Dendritic cell treated with granulocyte-macrophage colony-stimulating factor and Interleukin-4, amounts not matched to agents 40 ng/mL and 50 ng/mL, for 4 days (primary cell): ENCODE measurements at regions not wholly inside any gene's neighbourhood (a gene's known extent, or its start where the extent isn't known, plus 50 kb on each side); places are given as distances from the start of the nearest gene placed in this dataset.
"Not testable (repeated sequence)": the region's sequence is repeated elsewhere in the genome, so short reads cannot be mapped to it uniquely, and the experiment has no call there.

ENCODE experiments used
- H3K27ac Mint-ChIP-seq: one replicate; pipeline ENCODE4 v1.8.0; 2022; ENCODE audit warnings: mild to moderate bottlenecking, mixed read lengths
- H3K27me3 Mint-ChIP-seq: one replicate; pipeline ENCODE4 v1.8.0; 2022; ENCODE audit warnings: mild to moderate bottlenecking, mixed read lengths
- H3K36me3 Mint-ChIP-seq: one replicate; pipeline ENCODE4 v1.8.0; 2022; ENCODE audit warnings: low read depth, mixed read lengths
- H3K4me1 Mint-ChIP-seq: one replicate; pipeline ENCODE4 v1.8.0; 2022; ENCODE audit warnings: low read depth, mixed read lengths
- H3K4me3 Mint-ChIP-seq: one replicate; pipeline ENCODE4 v1.8.0; 2022; ENCODE audit warnings: mild to moderate bottlenecking, moderate library complexity, mixed read lengths
- H3K9me3 Mint-ChIP-seq: one replicate; pipeline ENCODE4 v1.8.0; 2022; ENCODE audit warnings: mixed read lengths
- intact Hi-C: fragments of 100-400 bp; cut with micrococcal nuclease; formaldehyde crosslinking; loops from one replicate; pipeline ENCODE4 v1.15.0; 2022

DNA sequence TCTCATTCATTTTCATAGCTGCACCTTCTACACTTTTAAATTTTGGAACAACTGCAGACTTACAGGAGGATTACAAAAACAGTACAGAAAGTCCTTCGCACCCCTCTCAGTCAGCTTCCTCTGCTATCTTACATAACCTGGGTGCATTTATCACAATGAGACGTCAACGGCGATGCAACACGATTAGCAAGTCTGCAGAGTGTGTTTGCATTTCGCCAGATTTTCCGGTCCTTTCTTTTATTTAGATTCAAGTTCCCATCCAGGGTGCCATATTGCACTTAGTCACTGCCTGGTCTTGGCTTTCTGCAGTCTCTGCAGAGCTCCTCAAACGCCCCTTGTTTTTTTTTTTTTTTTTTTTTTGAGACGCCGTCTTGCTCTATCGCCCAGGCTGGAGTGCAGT, 85.9 kb downstream of the ASMT start:
- Mint-ChIP-seq H3K27me3 (no peaks in the 10 kb centered on the region), H3K27ac (no peak overlapping the region), H3K4me3 (no peak overlapping the region), H3K36me3 (no peaks in the 10 kb centered on the region), H3K4me1 (no peaks in the 10 kb centered on the region), H3K9me3 (peaks cover 6% of the 10 kb centered on the region)
- intact Hi-C loops = no loop called here

DNA sequence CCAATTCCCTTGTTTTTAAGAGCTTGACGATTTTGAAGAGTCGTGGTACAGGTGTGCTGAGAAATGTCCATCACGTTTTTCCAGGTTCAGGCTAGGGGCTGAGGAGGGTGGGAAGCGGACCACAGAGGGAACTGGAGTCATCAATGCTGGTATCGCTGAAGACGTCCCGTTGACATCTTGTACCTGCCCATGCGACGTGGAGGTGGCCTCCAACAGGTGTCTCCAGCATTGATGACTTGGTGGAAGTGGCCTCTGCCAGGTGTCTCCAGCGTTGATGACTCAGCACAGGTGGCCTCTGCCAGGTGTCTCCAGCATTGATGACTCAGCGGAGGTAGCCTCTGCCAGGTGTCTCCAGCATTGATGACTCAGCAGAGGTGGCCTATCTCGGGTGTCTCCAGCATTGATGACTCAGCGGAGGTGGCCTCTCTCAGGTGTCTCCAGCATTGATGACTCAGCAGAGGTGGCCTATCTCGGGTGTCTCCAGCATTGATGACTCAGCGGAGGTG, 86.6 kb downstream of the ASMT start:
- H3K27ac Mint-ChIP-seq, H3K36me3 Mint-ChIP-seq, H3K4me1 Mint-ChIP-seq, H3K4me3 Mint-ChIP-seq, intact Hi-C loops, H3K9me3 Mint-ChIP-seq, H3K27me3 Mint-ChIP-seq: not testable (repeated sequence)

DNA sequence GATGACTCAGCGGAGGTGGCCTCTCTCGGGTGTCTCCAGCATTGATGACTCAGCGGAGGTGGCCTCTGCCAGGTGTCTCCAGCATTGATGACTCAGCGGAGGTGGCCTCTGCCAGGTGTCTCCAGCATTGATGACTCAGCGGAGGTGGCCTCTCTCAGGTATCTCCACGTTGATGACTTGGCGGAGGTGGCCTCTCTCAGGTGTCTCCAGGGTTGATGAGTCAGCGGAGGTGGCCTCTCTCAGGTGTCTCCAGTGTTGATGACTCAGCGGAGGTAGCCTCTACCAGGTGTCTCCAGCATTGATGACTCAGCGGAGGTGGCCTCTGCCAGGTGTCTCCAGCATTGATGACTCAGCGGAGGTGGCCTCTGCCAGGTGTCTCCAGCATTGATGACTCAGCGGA, 87.3 kb downstream of the ASMT start:
- H3K9me3 Mint-ChIP-seq, H3K27ac Mint-ChIP-seq, H3K27me3 Mint-ChIP-seq, H3K4me3 Mint-ChIP-seq, H3K36me3 Mint-ChIP-seq, H3K4me1 Mint-ChIP-seq, intact Hi-C loops: not testable (repeated sequence)

DNA sequence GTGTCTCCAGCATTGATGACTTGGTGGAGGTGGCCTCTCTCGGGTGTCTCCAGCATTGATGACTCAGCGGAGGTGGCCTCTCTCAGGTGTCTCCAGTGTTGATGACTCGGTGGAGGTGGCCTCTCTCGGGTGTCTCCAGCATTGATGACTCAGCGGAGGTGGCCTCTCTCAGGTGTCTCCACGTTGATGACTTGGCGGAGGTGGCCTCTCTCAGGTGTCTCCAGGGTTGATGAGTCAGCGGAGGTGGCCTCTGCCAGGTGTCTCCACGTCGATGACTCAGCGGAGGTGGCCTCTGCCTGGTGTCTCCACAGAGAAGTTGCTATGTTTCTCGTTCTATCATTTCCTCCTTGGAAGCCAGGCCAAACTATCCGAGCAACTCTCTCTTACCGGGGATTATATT, 87.7 kb downstream of the ASMT start:
- H3K9me3 Mint-ChIP-seq, H3K36me3 Mint-ChIP-seq, H3K27me3 Mint-ChIP-seq, H3K4me3 Mint-ChIP-seq, H3K27ac Mint-ChIP-seq, H3K4me1 Mint-ChIP-seq, intact Hi-C loops: not testable (repeated sequence)

DNA sequence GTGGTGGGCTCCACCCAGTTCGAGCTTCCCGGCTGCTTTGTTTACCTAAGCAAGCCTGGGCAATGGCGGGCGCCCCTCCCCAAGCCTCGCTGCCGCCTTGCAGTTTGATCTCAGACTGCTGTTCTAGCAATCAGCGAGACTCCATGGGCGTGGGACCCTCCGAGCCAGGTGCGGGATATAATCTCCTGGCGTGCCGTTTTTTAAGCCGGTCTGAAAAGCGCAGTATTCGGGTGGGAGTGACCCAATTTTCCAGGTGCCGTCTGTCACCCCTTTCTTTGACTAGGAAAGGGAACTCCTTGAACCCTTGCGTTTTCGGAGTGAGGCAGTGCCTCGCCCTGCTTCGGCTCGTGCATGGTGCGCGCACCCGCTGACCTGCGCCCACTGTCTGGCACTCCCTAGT, 94.4 kb downstream of the ASMT start:
- H3K4me3 Mint-ChIP-seq, H3K27me3 Mint-ChIP-seq, H3K4me1 Mint-ChIP-seq, H3K9me3 Mint-ChIP-seq, H3K36me3 Mint-ChIP-seq, intact Hi-C loops, H3K27ac Mint-ChIP-seq: not testable (repeated sequence)

DNA sequence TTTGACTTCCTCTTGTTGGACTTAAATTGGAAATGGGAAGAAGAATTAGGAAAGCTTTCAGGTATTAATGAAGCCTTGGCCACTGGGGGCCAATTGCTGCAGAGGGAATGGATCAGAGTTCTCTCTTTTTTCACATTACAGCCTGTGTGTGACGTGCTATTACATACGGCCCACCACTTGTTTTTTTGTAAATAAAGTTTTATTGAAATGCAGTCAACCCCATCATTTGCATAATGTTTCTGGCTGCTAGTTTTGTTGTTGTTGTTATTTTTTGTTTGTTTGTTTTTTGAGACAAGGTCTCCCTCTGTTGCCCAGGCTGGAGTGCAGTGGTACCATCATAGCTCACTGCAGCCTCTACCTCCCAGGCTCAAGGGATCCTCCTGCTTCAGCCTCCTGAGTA, 98.4 kb downstream of the ASMT start:
- Mint-ChIP-seq H3K27ac (no peak overlapping the region), H3K4me3 (no peak overlapping the region), H3K4me1 (no peaks in the 10 kb centered on the region), H3K36me3 (no peaks in the 10 kb centered on the region), H3K9me3 (no peaks in the 10 kb centered on the region), H3K27me3 (no peaks in the 10 kb centered on the region)
- intact Hi-C loops = no loop called here

DNA sequence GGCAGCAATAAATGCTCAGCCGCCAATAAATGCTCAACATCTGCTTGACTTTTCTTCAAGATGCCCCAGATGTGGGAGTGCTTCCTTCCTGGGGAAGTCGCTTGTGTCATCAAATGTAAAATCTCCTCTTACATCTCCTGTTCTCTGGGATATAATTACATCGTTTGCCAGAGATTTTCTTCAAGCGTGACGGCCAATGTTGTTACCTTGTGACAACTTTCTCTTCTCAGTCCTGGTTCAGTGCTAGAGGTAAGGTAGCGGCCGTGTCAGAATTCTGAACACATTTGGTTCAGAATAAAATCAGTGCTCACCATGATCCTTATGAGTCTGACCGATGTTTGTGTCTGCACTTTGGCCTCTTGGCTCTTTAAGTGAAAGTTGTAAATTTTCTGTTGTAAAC, 102.5 kb downstream of the ASMT start:
- no peaks in the 10 kb centered on the region for H3K4me1 Mint-ChIP-seq
- no peaks in the 10 kb centered on the region for H3K27me3 Mint-ChIP-seq
- intact Hi-C loops = no loop called here
- no peak overlapping the region for H3K27ac Mint-ChIP-seq
- H3K9me3 Mint-ChIP-seq = no peaks in the 10 kb centered on the region
- no peaks in the 10 kb centered on the region for H3K36me3 Mint-ChIP-seq
- no peak overlapping the region for H3K4me3 Mint-ChIP-seq

DNA sequence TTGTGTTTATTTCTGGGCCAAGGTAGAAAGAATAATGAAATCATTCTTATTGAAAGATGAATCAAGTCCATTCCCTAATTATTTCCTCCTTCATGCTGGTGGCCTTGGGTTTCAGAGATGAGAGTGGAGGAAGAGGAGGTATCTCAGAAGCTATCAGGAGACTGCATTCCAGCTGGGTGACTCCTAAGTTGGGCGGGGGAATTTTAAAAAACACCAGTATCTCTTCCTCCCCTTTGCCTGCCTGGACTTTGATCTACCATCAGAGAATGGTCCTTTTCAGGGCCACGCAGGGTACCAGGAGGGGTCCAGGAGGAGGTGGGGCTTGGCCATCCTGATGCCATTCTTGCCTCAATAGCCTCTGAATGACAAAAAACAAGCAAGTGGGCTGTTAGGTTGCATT, 104.4 kb downstream of the ASMT start:
- Mint-ChIP-seq H3K9me3 (no peaks in the 10 kb centered on the region), H3K27ac (no peak overlapping the region), H3K36me3 (no peaks in the 10 kb centered on the region), H3K27me3 (no peaks in the 10 kb centered on the region), H3K4me3 (no peak overlapping the region), H3K4me1 (no peaks in the 10 kb centered on the region)
- intact Hi-C loops = no loop called here

DNA sequence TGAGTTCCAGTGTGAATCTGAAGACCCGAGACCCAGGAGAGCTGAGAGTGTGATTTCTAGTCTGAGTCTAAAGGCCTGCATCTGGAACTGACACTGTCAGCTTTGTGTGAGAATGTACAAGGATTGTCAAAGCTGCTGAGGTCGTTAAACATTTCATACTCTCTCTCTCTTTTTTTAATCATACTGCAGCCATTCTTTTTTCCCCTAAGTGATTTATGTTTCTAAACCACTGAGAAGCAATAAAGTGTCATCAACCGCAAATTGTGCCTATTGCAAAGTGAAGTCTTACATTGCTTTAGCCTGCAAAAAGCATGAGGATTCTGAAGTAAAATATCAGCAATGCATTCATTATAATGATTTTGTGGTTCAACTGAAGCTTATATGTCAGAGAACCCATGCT, 106.0 kb downstream of the ASMT start:
- no peaks in the 10 kb centered on the region for H3K36me3 Mint-ChIP-seq
- no peaks in the 10 kb centered on the region for H3K4me1 Mint-ChIP-seq

DNA sequence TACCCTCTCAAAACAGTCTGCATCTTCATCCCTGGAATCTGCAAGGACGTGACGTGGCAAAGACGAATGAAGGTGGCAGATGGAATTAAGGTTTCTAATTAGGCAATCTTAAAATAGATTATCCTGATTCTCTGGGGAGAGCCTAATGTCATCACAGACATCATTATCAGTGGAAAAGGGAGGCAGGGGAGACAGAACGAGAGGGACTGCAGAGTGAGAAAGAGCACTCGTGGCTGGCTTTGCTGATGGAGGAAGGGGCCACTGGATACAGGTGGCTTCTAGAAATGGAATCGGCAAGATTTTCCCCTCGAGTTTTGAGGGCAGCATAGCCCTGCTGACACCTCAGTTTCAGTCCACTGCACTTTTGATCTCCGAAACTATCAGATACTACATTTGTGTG, 110.6 kb downstream of the ASMT start:
- no peak overlapping the region for H3K27ac Mint-ChIP-seq
- no peak overlapping the region for H3K4me3 Mint-ChIP-seq
- H3K27me3 Mint-ChIP-seq = no peaks in the 10 kb centered on the region
- no peaks in the 10 kb centered on the region for H3K4me1 Mint-ChIP-seq
- H3K9me3 Mint-ChIP-seq = no peaks in the 10 kb centered on the region
- intact Hi-C loops = no loop called here
- peaks cover 8% of the 10 kb centered on the region for H3K36me3 Mint-ChIP-seq

More for the DNA sequence above, 106.0 kb downstream of the ASMT start:
- intact Hi-C loops = no loop called here
- Mint-ChIP-seq H3K27ac (no peak overlapping the region), H3K4me3 (no peak overlapping the region), H3K27me3 (no peaks in the 10 kb centered on the region), H3K9me3 (no peaks in the 10 kb centered on the region)

DNA sequence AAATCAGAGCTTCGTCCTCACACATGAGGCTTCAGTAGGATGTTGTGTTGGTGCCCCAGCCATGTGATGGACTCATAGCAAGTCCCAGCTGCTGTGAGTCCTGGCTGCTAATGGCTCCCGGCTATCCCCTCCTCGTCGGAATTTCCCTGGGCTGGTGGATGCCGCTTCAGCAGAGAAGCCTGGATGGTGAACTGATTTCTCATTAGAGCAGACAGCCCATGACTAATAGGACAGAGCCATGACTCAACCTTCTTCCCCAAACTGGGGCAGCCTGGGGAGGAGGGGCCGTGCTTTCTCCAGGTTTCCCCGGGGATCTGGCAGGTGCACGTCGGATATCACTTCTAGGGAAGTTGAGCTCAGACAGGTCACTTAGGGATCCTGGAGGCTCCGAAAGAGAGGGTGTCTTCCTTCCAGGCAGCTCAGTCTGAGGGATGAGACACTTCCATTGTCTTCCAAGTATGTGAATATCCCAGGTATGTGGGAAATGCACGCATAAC, 112.7 kb downstream of the ASMT start:
- no peaks in the 10 kb centered on the region for H3K4me1 Mint-ChIP-seq
- peaks cover 8% of the 10 kb centered on the region for H3K36me3 Mint-ChIP-seq
- intact Hi-C loops = no loop called here
- H3K4me3 Mint-ChIP-seq = no peak overlapping the region
- no peaks in the 10 kb centered on the region for H3K9me3 Mint-ChIP-seq
- H3K27me3 Mint-ChIP-seq = no peaks in the 10 kb centered on the region
- no peak overlapping the region for H3K27ac Mint-ChIP-seq

DNA sequence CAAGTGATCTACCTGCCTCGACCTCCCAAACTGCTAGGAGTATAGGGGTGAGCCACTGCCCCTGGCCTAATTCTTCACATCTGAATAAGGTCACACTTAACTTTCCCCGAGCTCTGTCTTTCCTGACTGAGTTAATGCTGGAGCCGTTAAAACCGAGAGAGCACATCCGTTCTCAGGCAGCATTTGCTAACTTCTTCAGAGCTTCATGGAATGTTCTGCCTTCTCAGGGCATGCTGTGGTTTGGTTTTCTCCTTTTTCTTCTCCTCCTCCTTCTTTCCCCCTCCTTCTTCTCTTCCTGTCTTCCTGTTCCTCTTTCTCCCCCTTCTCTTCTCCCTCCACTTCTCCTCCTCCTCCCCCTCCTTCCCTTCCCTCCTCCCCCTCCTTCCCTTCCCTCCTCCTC, 119.9 kb downstream of the ASMT start:
- H3K4me1 Mint-ChIP-seq = no peaks in the 10 kb centered on the region
- H3K36me3 Mint-ChIP-seq = peaks cover 3% of the 10 kb centered on the region
- H3K4me3 Mint-ChIP-seq = no peak overlapping the region
- no peaks in the 10 kb centered on the region for H3K27me3 Mint-ChIP-seq
- no peak overlapping the region for H3K27ac Mint-ChIP-seq
- intact Hi-C loops = no loop called here
- H3K9me3 Mint-ChIP-seq = peaks cover 9% of the 10 kb centered on the region

DNA sequence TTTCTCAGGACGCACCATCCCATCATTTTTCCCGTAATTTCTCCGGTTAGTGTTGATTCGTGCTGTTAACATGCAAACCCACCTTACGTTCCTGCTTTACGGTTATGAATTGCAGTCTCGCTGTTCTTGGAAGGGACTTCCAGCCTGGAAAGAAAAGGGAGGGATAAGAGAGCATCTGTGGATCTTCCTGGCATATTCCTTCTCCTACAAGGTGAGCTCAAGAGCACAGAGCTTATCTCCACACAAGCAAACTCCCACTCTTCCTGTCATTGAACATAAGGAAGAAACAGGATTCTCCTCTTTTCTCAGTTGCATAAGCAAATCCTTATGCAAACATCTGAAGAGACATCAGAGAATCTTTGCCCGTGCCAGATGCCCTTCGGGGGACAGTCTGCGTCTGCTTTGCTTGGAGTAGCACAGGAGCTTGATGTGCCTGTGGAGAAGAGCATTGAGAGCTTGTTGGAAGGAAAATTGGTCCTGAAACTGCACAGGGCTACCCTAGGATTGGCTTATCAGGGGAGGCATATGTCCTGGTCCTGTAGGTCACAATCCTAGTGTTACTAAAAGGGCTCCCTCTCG, 127.0 kb downstream of the ASMT start:
- no peak overlapping the region for H3K27ac Mint-ChIP-seq
- H3K36me3 Mint-ChIP-seq = no peaks in the 10 kb centered on the region
- no peaks in the 10 kb centered on the region for H3K27me3 Mint-ChIP-seq
- H3K4me3 Mint-ChIP-seq = no peak overlapping the region
- intact Hi-C loops = no loop called here
- peaks cover 22% of the 10 kb centered on the region for H3K9me3 Mint-ChIP-seq
- no peaks in the 10 kb centered on the region for H3K4me1 Mint-ChIP-seq

DNA sequence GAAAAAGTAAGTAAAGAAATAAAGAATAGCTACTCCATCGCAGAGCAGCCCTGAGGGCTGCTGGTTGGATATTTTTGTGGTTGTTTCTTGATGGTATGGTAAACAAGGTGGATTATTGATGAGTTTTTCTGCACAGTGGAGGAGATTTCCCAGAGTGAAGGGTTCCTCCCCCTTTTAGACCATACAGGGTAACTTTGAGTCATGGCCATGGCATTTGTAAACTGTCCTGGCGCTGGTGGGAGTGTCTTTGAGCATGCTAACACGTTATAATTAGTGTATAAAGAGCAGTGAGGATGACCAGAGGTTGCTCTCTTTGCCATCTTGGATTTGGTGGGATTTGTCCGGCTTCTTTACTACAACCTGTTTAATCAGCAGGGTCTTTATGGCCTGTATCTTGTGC, 128.2 kb downstream of the ASMT start:
- H3K4me1 Mint-ChIP-seq = no peaks in the 10 kb centered on the region
- no peak overlapping the region for H3K4me3 Mint-ChIP-seq
- no peaks in the 10 kb centered on the region for H3K36me3 Mint-ChIP-seq
- H3K9me3 Mint-ChIP-seq = peaks cover 22% of the 10 kb centered on the region
- no peak overlapping the region for H3K27ac Mint-ChIP-seq
- intact Hi-C loops = no loop called here
- H3K27me3 Mint-ChIP-seq = no peaks in the 10 kb centered on the region

DNA sequence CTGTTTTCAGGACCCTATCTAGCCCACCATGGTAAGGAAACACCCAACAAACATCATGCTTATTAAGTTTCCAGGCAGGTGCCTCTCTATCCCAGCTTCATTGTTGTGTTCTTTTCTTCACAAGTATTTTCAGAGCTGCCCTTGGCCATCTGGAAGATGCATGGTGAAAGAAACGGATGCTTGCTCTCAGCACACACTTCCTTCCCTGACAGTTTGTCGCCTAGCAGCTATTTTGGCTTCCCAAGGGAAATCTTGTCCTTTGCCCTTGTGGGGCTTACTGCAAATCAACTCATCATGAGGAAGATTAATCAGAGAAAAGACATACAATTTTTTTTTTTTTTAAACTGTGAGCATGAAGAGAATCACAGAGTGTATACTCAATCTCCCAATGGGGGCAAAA, 128.8 kb downstream of the ASMT start:
- H3K36me3 Mint-ChIP-seq = no peaks in the 10 kb centered on the region
- no peaks in the 10 kb centered on the region for H3K4me1 Mint-ChIP-seq
- intact Hi-C loops = no loop called here
- H3K4me3 Mint-ChIP-seq = no peak overlapping the region
- no peaks in the 10 kb centered on the region for H3K27me3 Mint-ChIP-seq
- no peak overlapping the region for H3K27ac Mint-ChIP-seq
- peaks cover 22% of the 10 kb centered on the region for H3K9me3 Mint-ChIP-seq
